Mesenteric fat pad (tissue), 1 donor: ENCODE measurements at regions not wholly inside any gene's neighbourhood (a gene's known extent, or its start where the extent isn't known, plus 50 kb on each side); places are given as distances from the start of the nearest gene placed in this dataset.

Source experiments
- DNase-seq: peaks from one replicate; pipeline ENCODE4 v3.0.0-alpha.2; 2020; ENCODE audit warnings: low spot score
- donor health status: DM: yes; HTN: yes; CAD: no.

DNA sequence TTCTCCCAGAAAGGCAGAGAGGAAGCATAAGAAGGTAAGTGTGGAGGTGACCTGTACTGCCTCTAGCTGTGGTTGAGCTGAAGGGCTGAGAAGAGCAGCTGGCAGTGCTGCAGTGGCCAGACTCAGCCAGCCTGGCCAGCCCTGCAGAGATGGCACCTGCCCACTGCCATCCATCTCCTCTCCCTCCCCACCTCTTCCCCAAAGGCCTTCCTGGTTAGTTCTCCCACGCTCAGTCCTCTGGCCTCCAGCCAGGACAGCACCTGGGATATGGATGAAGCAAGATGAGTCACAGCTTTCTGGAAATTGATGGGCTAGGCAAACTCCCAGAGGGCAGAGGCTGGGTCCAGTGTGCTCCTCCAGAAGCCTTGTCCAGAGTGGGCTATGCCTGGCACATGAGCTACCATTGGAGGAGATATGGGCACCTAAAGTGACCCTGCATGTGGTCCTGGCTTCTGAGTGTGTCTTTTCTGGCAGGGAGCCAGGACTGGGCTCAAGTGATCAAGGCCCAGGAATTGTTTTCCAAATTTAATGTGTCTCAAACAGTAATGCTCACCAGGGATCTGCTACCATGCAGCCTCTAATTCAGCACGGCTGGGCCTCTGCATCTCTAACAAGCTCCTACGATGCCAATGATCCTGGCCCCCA, 81.0 kb upstream of the CACUL1 start:
- DNase-seq = peak; percentile 68

DNA sequence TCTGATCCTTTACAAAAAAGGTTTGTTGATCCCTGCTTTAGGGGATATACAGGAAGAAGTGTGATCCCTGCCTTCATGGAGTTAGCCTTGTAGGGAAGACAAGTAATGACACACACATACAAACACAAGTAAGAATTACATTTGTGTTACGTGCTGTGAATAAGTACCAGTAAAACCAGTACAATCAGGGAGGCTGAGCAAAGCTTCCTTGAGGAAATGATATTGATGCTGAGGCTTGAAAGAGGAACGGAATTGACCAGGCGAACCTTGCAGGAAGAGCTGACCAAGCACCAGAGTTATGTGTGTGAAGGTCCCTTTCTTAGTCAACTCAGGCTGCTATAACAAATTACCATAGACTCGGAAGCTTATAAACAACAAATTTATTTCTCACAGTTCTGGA, 83.6 kb upstream of the CACUL1 start:
- DNase-seq = no peak

DNA sequence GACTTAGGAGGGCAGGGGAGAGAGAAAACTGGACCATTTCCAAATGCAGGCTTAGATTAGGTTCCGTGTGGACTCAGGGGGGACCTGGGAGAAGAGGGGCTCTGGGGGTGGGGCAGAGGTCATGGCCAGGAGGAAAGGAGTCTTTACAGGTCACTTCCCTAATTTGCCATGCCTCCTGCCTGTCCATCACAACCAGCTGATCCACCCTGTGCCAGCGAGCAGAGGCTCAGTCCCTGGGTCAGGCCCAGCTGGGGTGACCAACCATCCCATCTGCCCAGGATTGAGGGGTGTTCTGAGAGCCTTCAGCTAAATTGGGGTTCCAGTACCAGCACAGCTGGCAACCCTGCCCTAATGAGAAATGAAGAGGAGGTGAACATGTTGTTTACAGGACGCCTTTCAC, 84.6 kb upstream of the CACUL1 start:
- DNase-seq = peak; percentile 80

DNA sequence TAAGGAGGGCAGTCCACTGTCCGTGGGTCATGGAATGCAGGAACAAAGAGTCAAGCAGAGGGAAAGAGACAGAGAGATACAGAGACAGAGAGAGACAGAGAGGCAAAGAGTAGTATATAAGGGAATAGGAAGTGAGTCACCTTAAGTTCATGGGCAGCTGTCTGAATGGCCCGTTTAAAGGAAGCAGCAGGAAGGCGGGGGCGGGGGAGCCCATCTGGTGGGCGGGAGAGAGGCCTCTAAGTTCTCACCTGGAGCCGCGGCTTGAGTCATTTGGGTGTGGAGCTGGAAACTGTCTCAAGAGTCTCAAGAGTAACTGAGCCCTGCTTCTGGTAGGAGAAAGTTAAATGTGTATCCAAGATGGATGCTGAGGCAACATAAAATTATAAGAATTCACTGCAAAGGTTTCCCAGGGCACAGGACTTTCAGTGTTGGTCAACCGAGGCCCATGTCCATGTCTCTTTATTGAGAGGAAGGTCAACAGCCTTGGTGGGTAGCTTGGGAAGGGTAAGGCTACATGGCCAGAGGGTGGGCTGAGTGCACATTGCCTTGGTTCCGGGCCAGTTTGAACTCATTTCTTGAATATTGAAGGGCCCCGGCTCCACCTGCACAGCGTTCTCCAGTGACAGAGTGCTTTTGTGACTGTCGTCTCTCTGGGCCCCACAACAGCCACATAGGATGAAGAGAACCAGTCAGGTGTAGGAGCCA, 85.5 kb upstream of the CACUL1 start:
- no peak for DNase-seq

DNA sequence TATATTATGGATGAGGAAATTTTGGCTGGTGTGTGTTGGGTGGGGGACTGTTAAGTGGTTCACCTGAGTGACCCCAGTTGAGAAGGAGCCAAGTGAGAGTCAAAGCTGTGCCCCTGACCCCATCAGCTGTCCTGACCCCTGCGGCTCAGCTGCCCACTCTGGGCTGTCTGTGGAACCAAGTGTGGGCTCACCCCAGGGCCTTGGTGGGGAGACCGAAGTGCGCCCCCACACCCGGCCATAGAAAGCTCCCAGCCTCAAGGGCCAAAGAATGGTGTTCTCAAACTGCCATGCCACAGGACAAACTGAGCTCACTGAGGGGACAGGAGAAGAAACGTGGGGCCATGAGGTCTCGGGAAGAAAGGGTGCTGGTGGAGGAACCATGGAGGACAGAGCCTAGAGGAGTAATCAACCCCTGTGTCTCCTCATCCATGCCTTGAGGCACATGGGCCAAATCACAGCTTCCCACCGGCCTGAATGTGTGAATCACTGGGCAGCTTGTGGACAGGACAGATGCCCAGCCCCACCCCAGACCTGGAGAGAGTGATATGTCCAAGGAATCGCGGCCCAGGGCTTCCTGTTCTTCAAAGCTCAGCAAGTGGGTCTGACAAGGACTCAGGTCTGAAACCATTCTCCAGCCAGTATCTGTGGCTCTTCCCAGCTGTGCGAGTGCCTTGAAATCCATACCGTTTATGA, 86.2 kb upstream of the CACUL1 start:
- peak; percentile 67 for DNase-seq

DNA sequence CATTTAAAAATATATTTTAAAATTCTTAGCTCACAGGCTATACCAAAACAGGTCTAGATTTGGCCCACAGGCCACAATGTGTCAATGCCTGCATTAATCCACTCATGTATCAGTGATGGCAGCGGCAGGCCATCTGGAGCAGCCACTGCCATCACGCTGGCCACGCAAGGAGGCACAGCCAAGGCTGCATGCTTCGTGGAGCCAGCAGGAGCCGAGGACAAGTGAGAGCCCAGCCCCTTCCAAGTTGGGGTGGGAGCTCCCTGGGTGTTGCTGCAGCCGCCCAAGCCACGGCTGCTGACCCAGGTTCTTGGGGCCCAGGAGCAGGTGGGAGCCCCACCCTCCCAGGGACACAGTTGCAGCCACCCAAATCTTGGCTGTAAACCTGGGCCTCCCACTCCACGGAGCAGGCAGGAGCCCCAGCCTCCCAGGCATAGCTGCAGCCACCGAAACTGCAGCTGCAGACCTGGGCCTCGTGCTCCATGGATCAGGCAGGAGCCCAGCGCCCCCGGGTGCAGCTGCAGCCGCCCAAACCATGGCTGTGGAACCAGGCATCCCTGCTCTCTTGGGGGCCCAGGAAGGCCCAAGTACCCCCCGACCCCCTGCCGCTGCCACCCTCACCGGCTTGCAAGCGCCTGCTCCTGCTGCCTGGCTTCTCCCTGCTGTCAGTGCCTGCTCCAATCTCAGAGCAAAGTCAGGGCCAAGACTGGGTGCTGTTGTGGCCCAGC, 87.3 kb upstream of the CACUL1 start:
- peak; percentile 81 for DNase-seq

DNA sequence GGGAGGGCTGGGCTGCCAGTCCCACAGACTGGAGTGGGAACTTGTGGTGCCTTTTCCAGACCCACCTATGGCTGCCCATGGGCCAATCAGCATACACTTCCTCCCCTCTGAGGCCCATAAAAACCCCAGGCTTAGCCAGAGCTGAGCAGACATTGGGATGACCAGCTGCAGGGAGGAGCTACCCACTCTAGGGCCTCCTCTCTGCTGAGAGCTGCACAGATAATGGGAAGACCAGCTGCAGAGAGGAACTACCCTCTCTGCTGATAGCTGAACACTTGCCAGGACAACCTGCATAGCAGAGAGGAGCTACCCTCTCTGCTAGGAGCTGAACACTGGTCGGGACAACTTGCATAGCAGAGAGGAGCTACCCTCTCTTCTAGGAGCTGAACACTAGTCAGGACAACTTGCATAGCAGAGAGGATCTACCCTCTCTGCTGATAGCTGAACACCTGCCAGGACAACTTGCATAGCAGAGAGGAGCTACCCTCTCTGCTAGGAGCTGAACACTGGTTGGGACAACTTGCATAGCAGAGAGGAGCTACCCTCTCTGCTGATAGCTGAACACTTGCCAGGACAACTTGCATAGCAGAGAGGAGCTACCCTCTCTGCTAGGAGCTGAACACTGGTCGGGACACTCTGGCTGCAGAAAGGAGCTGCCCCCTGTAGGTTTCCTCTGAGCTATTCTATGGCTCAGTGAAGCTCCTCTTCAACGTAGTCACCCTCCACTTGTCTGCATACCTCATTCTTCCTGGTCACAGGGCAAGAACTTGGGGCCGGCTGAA, 88.3 kb upstream of the CACUL1 start:
- no peak for DNase-seq

DNA sequence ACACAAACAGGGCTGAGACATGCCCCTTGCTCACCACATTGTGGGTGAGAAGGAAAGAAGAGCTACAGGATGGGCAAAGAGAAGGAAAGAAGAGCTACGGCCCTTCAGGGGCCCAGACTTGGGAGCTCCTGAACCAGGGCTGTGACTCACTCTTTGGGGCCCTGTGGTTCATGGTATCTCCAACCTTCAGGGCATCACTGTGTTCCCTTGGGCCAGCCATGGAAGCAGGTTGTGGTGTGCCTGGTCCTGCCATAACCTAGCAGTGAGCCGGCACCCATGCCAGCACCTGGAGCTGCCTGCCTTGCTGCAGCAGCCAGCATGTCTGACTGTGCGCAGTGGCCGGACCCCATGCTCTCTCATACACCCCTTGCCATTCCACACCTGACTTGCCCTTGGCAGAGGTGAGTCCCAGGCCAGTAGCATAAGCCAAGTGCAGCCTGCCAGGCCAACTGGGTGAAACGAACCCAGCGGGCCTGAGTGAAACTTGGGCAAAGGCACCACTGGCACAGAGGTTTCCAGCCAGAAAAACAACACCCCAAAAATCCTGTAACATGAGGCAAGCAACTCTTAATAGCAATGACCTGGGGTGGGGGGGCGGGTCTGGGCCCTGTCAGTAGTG, 89.0 kb upstream of the CACUL1 start:
- no peak for DNase-seq

DNA sequence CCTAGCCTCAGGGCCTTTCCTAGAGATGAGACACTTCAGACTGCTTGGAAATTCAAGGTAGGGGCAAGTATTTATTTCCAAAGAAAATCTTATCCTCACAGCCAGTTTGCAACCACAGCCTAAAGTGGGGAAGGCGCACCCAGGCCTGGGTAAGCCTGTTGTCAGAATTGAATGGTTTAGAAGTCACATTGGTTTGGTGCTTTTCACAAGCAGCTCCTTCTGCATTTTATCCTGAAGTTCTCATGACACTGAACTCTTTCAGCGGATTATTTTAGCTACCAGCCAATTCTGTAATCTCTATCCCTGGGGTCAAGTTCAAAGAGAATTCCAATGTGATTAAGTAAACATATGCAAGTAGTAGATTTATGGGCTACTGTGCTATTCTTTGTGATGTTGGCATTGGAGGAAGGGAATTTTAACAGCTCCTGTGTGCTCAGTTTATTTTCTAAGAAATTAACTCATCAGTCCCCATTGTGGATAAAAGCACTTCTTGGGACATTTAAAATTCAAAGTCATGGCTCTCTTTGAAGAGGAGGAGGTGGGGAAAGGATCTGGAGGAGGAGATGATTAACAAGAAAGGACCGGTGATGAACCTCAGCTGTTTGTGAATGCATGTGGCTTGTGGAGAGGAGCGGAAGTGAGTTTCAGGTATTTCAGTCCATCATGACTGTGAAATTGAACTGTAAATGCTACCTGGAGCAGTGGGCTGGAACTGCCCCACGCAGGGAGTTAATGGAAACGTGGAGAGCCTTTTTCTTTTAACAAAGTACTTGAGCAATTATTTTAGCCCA, 90.2 kb upstream of the CACUL1 start:
- no peak for DNase-seq

DNA sequence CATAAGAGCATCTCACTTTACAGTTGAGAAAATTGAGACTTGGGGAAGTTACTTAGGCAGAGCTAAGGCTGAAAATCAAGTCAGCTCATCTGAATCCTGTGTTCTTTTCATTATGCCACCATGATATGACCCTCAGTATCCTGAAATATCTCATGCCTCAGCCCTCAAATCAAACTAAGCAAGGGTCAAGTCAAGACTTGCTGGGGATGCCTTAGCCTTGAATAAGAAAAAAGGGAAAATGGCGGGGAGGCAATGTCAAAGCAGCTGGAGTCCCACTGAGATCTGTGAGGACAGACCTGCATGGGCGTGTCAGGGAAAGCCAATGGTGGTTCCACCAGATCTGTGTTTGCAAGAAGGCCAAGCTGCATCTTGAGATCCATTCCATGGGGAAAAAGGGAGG, 91.0 kb upstream of the CACUL1 start:
- DNase-seq = no peak

DNA sequence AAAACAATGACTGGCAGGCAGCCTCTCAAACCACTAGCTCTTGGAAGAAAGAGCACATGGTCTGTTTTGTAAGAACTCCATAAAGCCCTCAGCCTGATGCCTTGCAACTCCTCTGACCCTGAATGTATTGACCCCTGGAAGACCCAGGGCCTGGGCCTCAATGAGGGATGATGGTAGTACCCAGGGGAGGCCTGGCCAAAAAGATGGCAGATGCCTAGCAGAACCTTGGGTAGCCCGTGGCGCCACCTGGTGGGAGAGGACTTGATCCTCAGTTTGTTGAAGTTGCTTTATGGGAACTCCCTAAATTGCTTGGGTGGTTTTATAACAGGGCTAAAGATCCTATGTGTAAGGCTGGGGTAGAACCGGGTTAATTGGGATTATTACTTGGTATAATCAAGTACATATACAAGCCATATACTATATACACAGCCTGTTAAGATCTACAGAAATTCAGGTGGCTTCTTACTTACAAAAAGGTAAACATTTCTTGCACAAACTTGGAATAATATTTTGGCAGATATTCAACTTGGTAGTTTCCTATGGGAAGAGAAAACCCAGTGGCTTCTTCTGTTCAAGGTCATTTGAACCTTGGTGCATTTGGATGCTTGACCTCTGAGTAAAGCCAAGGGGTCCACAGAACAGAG, 95.8 kb upstream of the CACUL1 start:
- DNase-seq = no peak

DNA sequence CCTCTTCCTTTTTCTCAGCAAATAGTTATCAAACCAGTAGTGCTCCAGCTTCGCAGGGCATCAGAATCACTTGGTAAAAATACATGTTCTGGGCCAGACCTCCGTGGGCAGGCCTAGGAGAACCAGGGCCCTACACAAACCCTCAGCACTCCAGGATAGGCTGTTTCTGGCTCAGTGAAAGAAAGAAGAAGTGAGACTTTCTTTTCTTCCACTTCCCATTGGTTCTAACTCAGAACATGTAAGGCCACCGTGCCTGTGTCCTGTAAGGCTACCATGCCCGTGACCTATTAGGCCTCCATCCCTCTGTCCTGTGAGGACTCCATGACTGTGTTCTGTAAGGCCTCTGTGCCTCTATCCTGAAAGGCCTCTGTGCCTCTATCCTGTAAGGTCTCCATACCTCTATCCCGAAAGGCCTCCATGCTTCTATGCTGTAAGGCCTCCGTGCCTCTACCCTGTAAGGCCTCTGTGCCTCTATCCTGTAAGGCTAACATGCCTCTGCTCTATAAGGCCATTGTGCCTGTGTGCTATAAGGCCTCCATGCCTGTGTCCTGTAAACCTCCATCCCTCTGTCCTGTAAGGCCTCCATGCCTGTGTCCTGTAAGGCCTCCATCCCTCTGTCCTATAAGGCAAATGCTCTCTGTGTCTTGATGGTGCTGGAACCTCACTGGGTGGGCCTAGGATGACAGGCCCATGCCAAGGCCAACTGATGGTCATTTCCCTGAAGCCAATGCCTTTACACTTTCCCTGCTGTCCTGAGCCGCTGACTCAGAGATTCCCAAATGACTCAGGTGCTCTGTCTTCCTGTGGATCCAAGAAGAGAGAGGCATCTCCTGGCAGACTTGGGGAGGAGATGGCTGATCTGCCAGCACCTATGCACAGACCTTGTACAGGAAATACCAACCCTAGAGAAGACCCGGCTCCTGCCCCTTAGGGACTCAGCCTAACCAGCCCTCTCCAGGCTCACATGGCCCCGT, 96.6 kb upstream of the CACUL1 start:
- DNase-seq = no peak

DNA sequence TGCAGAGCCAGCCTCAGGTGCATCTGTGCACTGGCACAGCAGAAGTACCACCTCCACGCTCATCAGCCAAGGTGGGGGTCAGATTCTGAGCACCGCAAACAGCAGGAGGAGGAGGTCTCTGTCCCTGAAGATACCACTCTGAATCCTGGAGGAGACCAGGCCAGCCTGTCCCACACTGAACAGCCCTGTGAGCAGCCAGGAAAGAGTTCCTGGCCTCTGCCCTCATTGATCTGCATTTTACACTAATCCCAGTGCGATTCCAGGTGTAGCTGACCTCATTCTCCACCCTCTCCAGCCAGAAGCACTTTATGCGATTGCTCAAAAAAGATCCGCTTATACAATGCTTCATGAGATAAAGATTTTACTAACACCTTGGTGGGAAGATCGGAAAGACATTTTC, 99.1 kb upstream of the CACUL1 start:
- DNase-seq = no peak

DNA sequence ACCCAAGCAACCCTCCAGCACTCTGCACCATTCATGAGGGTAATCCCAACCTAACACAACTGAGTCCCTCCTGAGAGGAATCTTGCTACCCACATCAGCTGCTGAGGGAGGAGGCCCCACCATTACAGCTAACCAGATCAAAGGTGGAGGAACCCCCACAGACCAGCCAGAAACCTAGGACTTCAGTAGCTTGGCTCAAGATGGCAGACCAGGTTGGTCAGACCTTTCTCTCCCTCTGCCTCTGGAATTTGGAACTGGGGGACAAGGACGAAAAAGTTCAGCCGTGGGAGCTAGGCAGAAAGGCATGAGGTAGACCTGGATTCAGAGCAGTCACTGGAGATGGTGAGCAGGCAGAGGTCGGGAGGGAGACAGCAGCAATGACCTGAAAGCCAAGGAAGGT, 101.3 kb upstream of the CACUL1 start:
- DNase-seq = no peak

DNA sequence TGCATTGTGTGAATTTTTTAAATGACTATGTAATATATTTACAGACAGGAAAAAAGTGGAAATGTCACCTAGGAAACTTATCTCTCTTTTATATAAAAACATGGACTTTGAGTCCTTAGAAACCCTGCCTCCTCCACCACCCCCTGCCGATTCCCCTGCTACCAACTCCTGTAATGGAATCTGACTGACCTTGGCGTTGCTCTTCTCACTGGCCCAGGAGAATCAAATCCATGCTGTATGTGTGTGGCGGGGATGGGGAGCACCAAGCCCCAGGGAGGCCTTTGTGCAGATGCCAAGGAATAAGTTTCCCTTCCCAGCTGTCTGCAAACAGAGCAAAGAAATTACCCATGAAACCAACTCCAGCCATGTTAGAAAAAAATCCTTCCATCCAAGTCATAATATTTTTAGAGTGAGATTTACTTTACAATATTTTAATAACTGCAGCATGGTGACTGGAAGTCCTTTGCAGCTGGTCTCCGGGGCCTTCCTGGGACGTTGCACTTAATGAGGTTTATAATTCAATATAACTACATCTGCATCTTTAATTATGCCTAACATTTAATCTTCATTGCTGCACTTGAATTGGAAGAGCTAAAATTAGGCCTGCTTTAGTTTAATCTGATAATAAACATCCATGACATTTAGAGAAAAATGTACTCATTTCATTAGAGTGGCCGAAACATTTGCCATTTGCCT, 111.4 kb upstream of the CACUL1 start:
- DNase-seq = no peak

DNA sequence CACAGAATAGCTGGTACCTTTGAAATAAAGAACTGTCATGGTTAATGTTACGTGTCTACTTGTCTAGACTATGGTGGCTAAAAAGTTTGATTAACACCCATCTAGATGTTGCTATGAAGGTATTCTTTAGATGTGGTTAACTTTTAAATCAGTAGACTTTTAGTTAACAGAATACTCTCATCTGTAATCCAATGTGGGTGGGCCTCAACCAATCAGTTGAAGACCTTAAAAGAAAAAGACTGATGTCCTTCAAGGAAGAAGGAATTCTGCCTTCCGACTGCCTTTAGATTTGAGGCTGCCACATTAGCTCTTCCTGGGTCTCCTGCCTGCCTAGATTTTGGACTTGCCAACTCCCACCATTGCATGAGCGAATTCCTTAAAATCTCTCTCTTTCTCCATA, 113.0 kb upstream of the CACUL1 start:
- DNase-seq = no peak

DNA sequence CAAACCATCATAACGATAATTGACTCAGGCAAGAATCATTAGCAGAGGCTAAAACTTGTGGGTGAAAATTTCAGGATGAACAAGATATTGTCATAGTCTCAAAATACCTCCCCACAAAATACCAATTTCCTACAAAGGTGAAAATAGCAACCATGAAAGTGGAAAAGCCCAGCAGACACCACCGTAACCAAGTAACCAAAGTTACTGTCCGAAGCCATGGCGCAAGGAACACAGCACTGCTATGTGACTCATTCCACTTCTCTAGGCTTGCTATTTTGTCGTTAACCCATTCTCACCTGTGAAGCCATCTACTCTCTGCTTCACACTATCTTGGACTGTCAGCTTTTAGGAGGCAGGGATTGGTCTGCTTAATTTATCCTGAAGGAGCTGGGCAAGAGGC, 113.8 kb upstream of the CACUL1 start:
- DNase-seq = no peak
